ENCODE measurements at regions not wholly inside any gene's neighbourhood (a gene's known extent, or its start where the extent isn't known, plus 50 kb on each side); places are given as distances from the start of the nearest gene placed in this dataset.

DNA sequence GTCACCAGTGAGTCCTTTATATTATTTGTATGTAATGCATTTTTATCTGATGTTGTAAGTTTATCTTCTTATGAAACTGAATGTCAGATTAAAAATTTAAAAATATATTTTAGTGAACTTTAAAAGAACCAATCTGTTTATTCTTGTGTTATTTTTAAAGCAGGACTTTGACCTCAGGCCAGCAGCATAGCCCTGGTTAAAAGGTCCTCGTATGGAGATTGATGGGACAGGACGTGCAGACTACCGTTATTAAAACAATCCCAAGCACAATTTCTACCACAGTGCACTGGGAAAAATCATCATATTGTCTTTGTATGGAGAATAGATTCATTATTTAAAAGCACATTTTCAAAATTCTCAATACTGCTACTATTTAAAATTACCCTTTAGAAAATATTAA, 573.8 kb upstream of the ARGLU1 start:
- no peaks in the 10 kb centered on the region for H3K9me3 ChIP-seq (replicated peaks)
- no peaks in the 10 kb centered on the region for H3K27me3 ChIP-seq (ENCODE audit: low read depth)
- TF ChIP-seq, protein P1, sequence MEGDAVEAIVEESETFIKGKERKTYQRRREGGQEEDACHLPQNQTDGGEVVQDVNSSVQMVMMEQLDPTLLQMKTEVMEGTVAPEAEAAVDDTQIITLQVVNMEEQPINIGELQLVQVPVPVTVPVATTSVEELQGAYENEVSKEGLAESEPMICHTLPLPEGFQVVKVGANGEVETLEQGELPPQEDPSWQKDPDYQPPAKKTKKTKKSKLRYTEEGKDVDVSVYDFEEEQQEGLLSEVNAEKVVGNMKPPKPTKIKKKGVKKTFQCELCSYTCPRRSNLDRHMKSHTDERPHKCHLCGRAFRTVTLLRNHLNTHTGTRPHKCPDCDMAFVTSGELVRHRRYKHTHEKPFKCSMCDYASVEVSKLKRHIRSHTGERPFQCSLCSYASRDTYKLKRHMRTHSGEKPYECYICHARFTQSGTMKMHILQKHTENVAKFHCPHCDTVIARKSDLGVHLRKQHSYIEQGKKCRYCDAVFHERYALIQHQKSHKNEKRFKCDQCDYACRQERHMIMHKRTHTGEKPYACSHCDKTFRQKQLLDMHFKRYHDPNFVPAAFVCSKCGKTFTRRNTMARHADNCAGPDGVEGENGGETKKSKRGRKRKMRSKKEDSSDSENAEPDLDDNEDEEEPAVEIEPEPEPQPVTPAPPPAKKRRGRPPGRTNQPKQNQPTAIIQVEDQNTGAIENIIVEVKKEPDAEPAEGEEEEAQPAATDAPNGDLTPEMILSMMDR (IDR thresholded peaks at IDR 0.05; ENCODE audit: borderline replicate concordance): no peak
- peak overlapping the region; percentile 24 for H3K27ac ChIP-seq (replicated peaks)
- H3K4me3 ChIP-seq: no peak overlapping the region
- H3K36me3 ChIP-seq: no peaks in the 10 kb centered on the region
- DNase-seq: no peak
- H3K4me1 ChIP-seq: peaks cover 29% of the 10 kb centered on the region
- intact Hi-C loops (cut with micrococcal nuclease): no loop called here

DNA sequence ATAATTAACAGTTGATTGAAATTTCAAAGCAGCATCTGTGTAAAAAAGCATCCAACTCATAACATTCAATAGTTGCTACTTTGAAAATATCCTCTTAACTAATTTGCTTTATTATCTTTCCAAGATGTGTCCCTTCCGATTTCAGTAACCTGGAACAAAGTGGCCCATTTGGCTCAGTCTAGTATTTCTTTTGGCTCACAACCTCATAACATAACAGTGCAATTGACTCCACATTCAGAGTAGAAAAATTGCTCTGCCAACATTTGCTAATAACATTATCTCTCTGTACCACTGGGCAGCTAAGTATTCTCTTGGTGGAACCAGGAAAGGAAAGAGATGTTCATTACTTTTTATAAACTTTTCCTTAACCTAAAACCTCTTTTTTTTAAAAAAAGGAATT, 571.1 kb upstream of the ARGLU1 start:
- Histone ChIP-seq H3K4me3 (no peak overlapping the region), H3K27me3 (ENCODE audit: low read depth) (no peaks in the 10 kb centered on the region), H3K9me3 (replicated peaks) (no peaks in the 10 kb centered on the region), H3K27ac (replicated peaks) (peak overlapping the region; percentile 76), H3K36me3 (no peaks in the 10 kb centered on the region), H3K4me1 (peaks cover 29% of the 10 kb centered on the region)
- no peak for DNase-seq
- intact Hi-C loops (cut with micrococcal nuclease): no loop called here
- TF ChIP-seq, protein P1 (IDR thresholded peaks at IDR 0.05; ENCODE audit: borderline replicate concordance): no peak

DNA sequence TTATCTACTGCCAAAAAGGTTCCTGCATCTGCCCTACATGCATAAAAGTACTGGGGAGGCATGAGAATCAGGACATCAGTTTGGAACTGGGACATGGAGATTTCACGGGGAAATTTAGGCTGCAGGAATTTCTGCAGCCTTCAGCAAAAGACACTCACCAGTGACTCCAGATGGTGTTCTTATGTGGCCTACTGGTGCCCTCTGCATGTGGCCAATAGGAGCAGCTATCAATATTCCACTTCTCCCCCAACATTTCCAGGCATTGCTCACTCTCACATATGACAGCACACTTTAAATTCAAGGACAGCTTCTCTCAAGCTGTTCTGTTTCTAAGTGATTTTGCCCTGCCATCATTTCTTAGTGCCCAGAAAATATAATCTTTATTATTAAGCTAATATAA, 570.5 kb upstream of the ARGLU1 start:
- TF ChIP-seq, protein P1 (IDR thresholded peaks at IDR 0.05; ENCODE audit: borderline replicate concordance): no peak
- no peak for DNase-seq
- H3K27ac ChIP-seq (replicated peaks): peak overlapping the region; percentile 76
- no peaks in the 10 kb centered on the region for H3K27me3 ChIP-seq (ENCODE audit: low read depth)
- intact Hi-C loops (cut with micrococcal nuclease): no loop called here
- H3K4me3 ChIP-seq: no peak overlapping the region
- H3K9me3 ChIP-seq (replicated peaks): no peaks in the 10 kb centered on the region
- H3K4me1 ChIP-seq: peaks cover 29% of the 10 kb centered on the region
- H3K36me3 ChIP-seq: no peaks in the 10 kb centered on the region

DNA sequence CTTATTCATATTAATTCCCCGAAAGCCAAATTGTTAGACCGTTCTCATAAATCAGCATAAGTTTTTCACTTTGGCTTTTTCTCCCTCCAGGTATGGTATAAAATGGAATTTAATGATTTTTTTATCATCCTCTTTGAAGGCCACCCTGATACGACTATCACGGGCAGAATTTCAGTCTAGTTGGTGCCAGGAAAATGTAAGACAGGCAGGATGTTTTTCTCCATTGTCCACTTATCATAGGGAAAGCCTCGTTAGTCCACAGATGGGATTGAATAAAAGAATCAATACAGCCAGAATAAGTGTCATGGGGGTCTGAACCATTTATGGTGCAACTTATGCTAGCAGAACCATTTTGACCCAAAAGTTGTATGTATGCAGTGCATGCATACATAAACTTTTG, 566.0 kb upstream of the ARGLU1 start:
- Histone ChIP-seq H3K9me3 (replicated peaks) (peaks cover 2% of the 10 kb centered on the region), H3K27me3 (ENCODE audit: low read depth) (no peaks in the 10 kb centered on the region), H3K36me3 (no peaks in the 10 kb centered on the region), H3K4me1 (peaks cover 11% of the 10 kb centered on the region), H3K4me3 (no peak overlapping the region), H3K27ac (replicated peaks) (no peak overlapping the region)
- TF ChIP-seq, protein P1 (IDR thresholded peaks at IDR 0.05; ENCODE audit: borderline replicate concordance): no peak
- intact Hi-C loops (cut with micrococcal nuclease): no loop called here
- DNase-seq: no peak

DNA sequence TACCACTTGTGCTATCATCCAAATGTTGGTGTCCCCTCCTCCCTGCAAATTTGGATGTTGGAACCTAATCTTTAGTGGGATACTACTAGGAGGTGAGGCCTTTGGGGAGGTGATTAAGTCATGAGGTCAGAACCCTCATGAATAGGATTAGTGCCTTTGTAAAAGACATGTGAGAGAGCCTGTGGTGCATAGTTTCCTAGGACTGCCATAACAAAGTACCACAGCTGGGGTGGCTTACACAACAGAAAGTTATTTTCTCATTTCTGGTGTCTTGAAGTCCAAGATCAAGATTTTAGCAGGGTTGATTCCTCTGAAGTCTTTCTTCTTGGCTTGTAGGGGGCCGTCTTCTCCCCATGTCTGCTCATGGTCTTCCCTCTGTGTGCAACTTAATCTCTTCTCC, 562.6 kb upstream of the ARGLU1 start:
- Histone ChIP-seq H3K4me3 (no peak overlapping the region), H3K9me3 (replicated peaks) (peaks cover 11% of the 10 kb centered on the region), H3K4me1 (no peaks in the 10 kb centered on the region), H3K27me3 (ENCODE audit: low read depth) (no peaks in the 10 kb centered on the region), H3K27ac (replicated peaks) (no peak overlapping the region), H3K36me3 (no peaks in the 10 kb centered on the region)
- intact Hi-C loops (cut with micrococcal nuclease): no loop called here
- TF ChIP-seq, protein P1 (IDR thresholded peaks at IDR 0.05; ENCODE audit: borderline replicate concordance): no peak
- no peak for DNase-seq

DNA sequence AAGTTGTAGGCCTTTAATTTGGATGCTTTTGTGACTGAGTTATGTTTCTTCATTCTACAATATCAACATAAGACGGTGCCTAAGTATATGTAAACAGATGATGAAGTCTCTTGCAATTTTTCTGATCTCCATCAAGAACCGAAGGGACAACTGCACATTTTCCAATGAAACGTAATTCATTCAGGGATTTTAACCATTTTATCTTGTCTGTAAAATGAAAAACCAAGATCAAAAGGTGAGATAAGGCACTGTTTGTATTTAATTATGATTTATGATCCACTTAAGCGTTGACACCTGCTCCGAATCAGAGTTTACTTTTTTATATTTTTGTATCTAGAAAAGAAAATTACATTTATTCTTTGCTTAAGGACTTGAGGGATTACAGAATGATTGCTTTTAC, 556.8 kb upstream of the ARGLU1 start:
- TF ChIP-seq, protein P1 (IDR thresholded peaks at IDR 0.05; ENCODE audit: borderline replicate concordance): no peak
- no peak overlapping the region for H3K4me3 ChIP-seq
- intact Hi-C loops (cut with micrococcal nuclease): loop anchor here (5.0 kb wide), 1 partner anchor 202 kb away; no protein-coding TSS in a partner anchor
- H3K27ac ChIP-seq (replicated peaks): no peak overlapping the region
- DNase-seq: no peak
- H3K4me1 ChIP-seq: peaks cover 7% of the 10 kb centered on the region
- H3K27me3 ChIP-seq (ENCODE audit: low read depth): no peaks in the 10 kb centered on the region
- H3K9me3 ChIP-seq (replicated peaks): peaks cover 11% of the 10 kb centered on the region
- no peaks in the 10 kb centered on the region for H3K36me3 ChIP-seq

All from left ventricle myocardium inferior (tissue), 1 donor.